ENCODE measurements at regions not wholly inside any gene's neighbourhood (a gene's known extent, or its start where the extent isn't known, plus 50 kb on each side); places are given as distances from the start of the nearest gene placed in this dataset.

- no peak for DNase-seq
- Mint-ChIP-seq H3K4me1 (no peaks in the 10 kb centered on the region), H3K36me3 (ENCODE audit: low read depth) (no peaks in the 10 kb centered on the region), H3K4me3 (no peak overlapping the region), H3K9me3 (no peaks in the 10 kb centered on the region), H3K27me3 (ENCODE audit: low read depth, poor library complexity) (peaks cover 2% of the 10 kb centered on the region), H3K27ac (no peak overlapping the region)
- no peak for TF ChIP-seq CTCF (IDR thresholded peaks at IDR 0.05)
Measured at GRCh38 chr6:88558981-88559380, 392.8 kb upstream of the CNR1 start.

- no peak for DNase-seq
- H3K4me3 Mint-ChIP-seq, result no peak overlapping the region
- no peaks in the 10 kb centered on the region for H3K4me1 Mint-ChIP-seq
- H3K27me3 Mint-ChIP-seq (ENCODE audit: low read depth, poor library complexity), result peaks cover 2% of the 10 kb centered on the region
- TF ChIP-seq CTCF (IDR thresholded peaks at IDR 0.05), result no peak
- no peaks in the 10 kb centered on the region for H3K36me3 Mint-ChIP-seq (ENCODE audit: low read depth)
- no peak overlapping the region for H3K27ac Mint-ChIP-seq
- no peaks in the 10 kb centered on the region for H3K9me3 Mint-ChIP-seq
Measured at GRCh38 chr6:88556663-88557062, 390.5 kb upstream of the CNR1 start.

- Mint-ChIP-seq H3K27ac (no peak overlapping the region), H3K27me3 (ENCODE audit: low read depth, poor library complexity) (peaks cover 11% of the 10 kb centered on the region), H3K4me3 (no peak overlapping the region), H3K4me1 (no peaks in the 10 kb centered on the region), H3K36me3 (ENCODE audit: low read depth) (no peaks in the 10 kb centered on the region), H3K9me3 (no peaks in the 10 kb centered on the region)
- no peak for DNase-seq
- TF ChIP-seq CTCF (IDR thresholded peaks at IDR 0.05), result no peak
Measured at GRCh38 chr6:88548891-88549505, 382.9 kb upstream of the CNR1 start.

- H3K4me3 Mint-ChIP-seq, result no peak overlapping the region
- H3K4me1 Mint-ChIP-seq, result no peaks in the 10 kb centered on the region
- H3K27me3 Mint-ChIP-seq (ENCODE audit: low read depth, poor library complexity), result peaks cover 12% of the 10 kb centered on the region
- H3K27ac Mint-ChIP-seq, result no peak overlapping the region
- H3K9me3 Mint-ChIP-seq, result no peaks in the 10 kb centered on the region
- no peaks in the 10 kb centered on the region for H3K36me3 Mint-ChIP-seq (ENCODE audit: low read depth)
- DNase-seq, result no peak
- no peak for TF ChIP-seq CTCF (IDR thresholded peaks at IDR 0.05)
Measured at GRCh38 chr6:88547768-88548167, 381.6 kb upstream of the CNR1 start.

- Mint-ChIP-seq H3K9me3 (no peaks in the 10 kb centered on the region), H3K4me1 (no peaks in the 10 kb centered on the region), H3K27ac (no peak overlapping the region), H3K36me3 (ENCODE audit: low read depth) (no peaks in the 10 kb centered on the region), H3K4me3 (no peak overlapping the region), H3K27me3 (ENCODE audit: low read depth, poor library complexity) (peaks cover 12% of the 10 kb centered on the region)
- DNase-seq, result no peak
- no peak for TF ChIP-seq CTCF (IDR thresholded peaks at IDR 0.05)
Measured at GRCh38 chr6:88545991-88546390, 379.8 kb upstream of the CNR1 start.

- H3K9me3 Mint-ChIP-seq, result no peaks in the 10 kb centered on the region
- no peaks in the 10 kb centered on the region for H3K4me1 Mint-ChIP-seq
- H3K36me3 Mint-ChIP-seq (ENCODE audit: low read depth), result no peaks in the 10 kb centered on the region
- no peak for TF ChIP-seq CTCF (IDR thresholded peaks at IDR 0.05)
- no peak for DNase-seq
- no peak overlapping the region for H3K27ac Mint-ChIP-seq
- no peak overlapping the region for H3K4me3 Mint-ChIP-seq
- H3K27me3 Mint-ChIP-seq (ENCODE audit: low read depth, poor library complexity), result peaks cover 12% of the 10 kb centered on the region
Measured at GRCh38 chr6:88544986-88545612, 379.0 kb upstream of the CNR1 start.
